Thyroid gland (tissue), 4 donors: ENCODE measurements at regions not wholly inside any gene's neighbourhood (a gene's known extent, or its start where the extent isn't known, plus 50 kb on each side); places are given as distances from the start of the nearest gene placed in this dataset.

Experiments
- DNase-seq, 2 donors: peaks; one replicate each; pipeline ENCODE4 v3.0.0-alpha.2; 2019
- H3K27ac ChIP-seq, 3 donors: fragments of 200-600 bp; sonication (generic); 1 replicate in 2 of 3; 2 replicates in 1 of 3; pipeline ENCODE4 v1.5.1; 2016 to 2019; ENCODE audit warnings: mild to moderate bottlenecking in 1 of 3, moderate library complexity in 1 of 3
- H3K27me3 ChIP-seq: fragments of 200-600 bp; sonication (generic); one replicate; pipeline ENCODE4 v1.5.1; 2019
- H3K36me3 ChIP-seq, 2 donors: fragments of 200-600 bp; sonication (generic); one replicate each; pipeline ENCODE4 v1.5.1; 2016 to 2019
- H3K4me1 ChIP-seq, 2 donors: fragments of 200-600 bp; sonication (generic); one replicate each; pipeline ENCODE4 v1.5.1; 2017 to 2019
- H3K4me3 ChIP-seq, 3 donors: fragments of 200-600 bp; sonication (generic); replicated peaks in 1 of 3; 1 replicate in 2 of 3; 2 replicates in 1 of 3; pipeline ENCODE4 v1.5.1; 2016; ENCODE audit warnings: mild to moderate bottlenecking in 1 of 3
- H3K9me3 ChIP-seq: fragments of 200-600 bp; sonication (generic); one replicate; pipeline ENCODE4 v1.5.1; 2017
- CTCF ChIP-seq, 6 experiments: fragments of 200-600 bp in 3 of 6; fragments of 450-650 bp in 3 of 6; sonication (generic) in 3 of 6; IDR thresholded peaks; one replicate each; pipeline ENCODE4 v1.5.1; 2016 to 2019; ENCODE audit warnings: antibody characterized with exemption in 6 of 6, mild to moderate bottlenecking in 2 of 6, inconsistent platforms in 1 of 6, moderate library complexity in 1 of 6
- POLR2A ChIP-seq, 2 donors: fragments of 450-650 bp; IDR thresholded peaks; one replicate each; pipeline ENCODE4 v1.6.1; 2017; ENCODE audit warnings: antibody characterized with exemption in 2 of 2, mild to moderate bottlenecking in 2 of 2, moderate library complexity in 1 of 2
- WGBS, 2 donors: methylation state at CpG; one replicate each; pipeline ENCODE4 v1.1.5; 2017; 5-methylcytosine and 5-hydroxymethylcytosine counted together
- intact Hi-C: fragments of 100-400 bp; cut with DNase I; formaldehyde crosslinking; loops from one replicate; pipeline ENCODE4 v1.15.1; 2023

GRCh38 chr4:175946472-175947116 lies 119.0 kb upstream of the WDR17 start:
- Histone ChIP-seq H3K36me3 (no peaks in the 10 kb centered on the region), H3K27me3 (no peaks in the 10 kb centered on the region), H3K4me1 (no peaks in the 10 kb centered on the region), H3K9me3 (no peaks in the 10 kb centered on the region), H3K4me3 (no peak overlapping the region), H3K27ac (no peak overlapping the region)
- no peak for DNase-seq
- no peak for TF ChIP-seq CTCF (IDR thresholded peaks at IDR 0.05)
- WGBS, 2 donors: 55 to 65% methylated on average over 6 of the region's 6 CpGs
- intact Hi-C loops: loop anchor here (10.0 kb wide), 1 partner anchor 398 kb away; no protein-coding TSS in a partner anchor

GRCh38 chr4:175947117-175947722 lies 118.4 kb upstream of the WDR17 start:
- H3K27me3 ChIP-seq: no peaks in the 10 kb centered on the region
- H3K27ac ChIP-seq: no peak overlapping the region
- WGBS, 2 donors: 6 to 7% methylated on average over 4 of the region's 4 CpGs
- no peak overlapping the region for H3K4me3 ChIP-seq
- no peak for DNase-seq
- no peaks in the 10 kb centered on the region for H3K36me3 ChIP-seq
- intact Hi-C loops: loop anchor here (10.0 kb wide), 1 partner anchor 398 kb away; no protein-coding TSS in a partner anchor
- TF ChIP-seq POLR2A (IDR thresholded peaks at IDR 0.05) (no peak), CTCF (IDR thresholded peaks at IDR 0.05) (peak in 5 of 6 experiments; percentile 35 to 75 (median 52))
- no peaks in the 10 kb centered on the region for H3K9me3 ChIP-seq
- no peaks in the 10 kb centered on the region for H3K4me1 ChIP-seq

GRCh38 chr4:175951794-175952193 lies 113.8 kb upstream of the WDR17 start:
- no peak for DNase-seq
- Histone ChIP-seq H3K9me3 (no peaks in the 10 kb centered on the region), H3K27ac (no peak overlapping the region), H3K4me1 (no peaks in the 10 kb centered on the region), H3K4me3 (no peak overlapping the region), H3K27me3 (no peaks in the 10 kb centered on the region), H3K36me3 (no peaks in the 10 kb centered on the region)
- TF ChIP-seq CTCF (IDR thresholded peaks at IDR 0.05) (no peak), POLR2A (IDR thresholded peaks at IDR 0.05) (no peak)
- intact Hi-C loops: no loop called here
- 63 to 83% methylated on average over 1 of the region's 1 CpG for WGBS, 2 donors

- intact Hi-C loops: no loop called here
- 90 to 91% methylated on average over 2 of the region's 2 CpGs for WGBS, 2 donors
- H3K4me3 ChIP-seq: no peak overlapping the region
- H3K9me3 ChIP-seq: no peaks in the 10 kb centered on the region
- H3K27me3 ChIP-seq: no peaks in the 10 kb centered on the region
- DNase-seq: no peak
- no peak overlapping the region for H3K27ac ChIP-seq
- TF ChIP-seq POLR2A (IDR thresholded peaks at IDR 0.05) (no peak), CTCF (IDR thresholded peaks at IDR 0.05) (no peak)
- no peaks in the 10 kb centered on the region for H3K4me1 ChIP-seq
- H3K36me3 ChIP-seq: no peaks in the 10 kb centered on the region
Measured at GRCh38 chr4:175953116-175953515, 112.5 kb upstream of the WDR17 start.

- WGBS, 2 donors: 89 to 94% methylated on average over 5 of the region's 5 CpGs
Measured at GRCh38 chr4:175953960-175954521, 111.6 kb upstream of the WDR17 start.

More at GRCh38 chr4:175953960-175954521, 111.6 kb upstream of the WDR17 start:
- Histone ChIP-seq H3K4me3 (no peak overlapping the region), H3K27ac (no peak overlapping the region), H3K27me3 (no peaks in the 10 kb centered on the region), H3K4me1 (no peaks in the 10 kb centered on the region), H3K9me3 (no peaks in the 10 kb centered on the region), H3K36me3 (no peaks in the 10 kb centered on the region)
- DNase-seq: no peak
- intact Hi-C loops: no loop called here
- TF ChIP-seq CTCF (IDR thresholded peaks at IDR 0.05) (no peak), POLR2A (IDR thresholded peaks at IDR 0.05) (no peak)
